D341Med (cell line): ENCODE measurements at regions not wholly inside any gene's neighbourhood (a gene's known extent, or its start where the extent isn't known, plus 50 kb on each side); places are given as distances from the start of the nearest gene placed in this dataset.
"Not testable (repeated sequence)": the region's sequence is repeated elsewhere in the genome, so short reads cannot be mapped to it uniquely, and the experiment has no call there.

Experiments
- DNase-seq: peaks from one replicate; pipeline ENCODE4 v3.0.0; 2012; ENCODE audit warnings: low spot score

DNA sequence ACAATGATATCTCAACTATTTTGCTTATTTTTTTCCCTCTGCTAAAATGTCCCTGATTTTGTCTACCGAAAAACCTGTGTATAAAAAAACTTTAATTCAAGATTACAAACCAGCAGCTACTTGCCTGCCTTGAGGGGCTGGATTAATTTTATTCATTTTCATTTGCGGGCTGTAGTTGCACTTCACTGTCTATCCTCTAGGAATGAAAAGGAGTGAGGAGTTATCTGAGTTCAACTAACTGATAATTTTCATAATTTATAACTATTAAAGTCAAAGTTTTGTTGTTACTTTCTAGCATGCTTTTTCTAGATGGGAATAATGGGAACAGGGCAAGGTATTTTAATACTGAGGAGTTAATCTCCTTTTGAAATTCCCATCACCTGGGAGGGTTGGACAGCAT lies 50.3 kb upstream of the AGTPBP1 start:
- DNase-seq: not testable (repeated sequence)

DNA sequence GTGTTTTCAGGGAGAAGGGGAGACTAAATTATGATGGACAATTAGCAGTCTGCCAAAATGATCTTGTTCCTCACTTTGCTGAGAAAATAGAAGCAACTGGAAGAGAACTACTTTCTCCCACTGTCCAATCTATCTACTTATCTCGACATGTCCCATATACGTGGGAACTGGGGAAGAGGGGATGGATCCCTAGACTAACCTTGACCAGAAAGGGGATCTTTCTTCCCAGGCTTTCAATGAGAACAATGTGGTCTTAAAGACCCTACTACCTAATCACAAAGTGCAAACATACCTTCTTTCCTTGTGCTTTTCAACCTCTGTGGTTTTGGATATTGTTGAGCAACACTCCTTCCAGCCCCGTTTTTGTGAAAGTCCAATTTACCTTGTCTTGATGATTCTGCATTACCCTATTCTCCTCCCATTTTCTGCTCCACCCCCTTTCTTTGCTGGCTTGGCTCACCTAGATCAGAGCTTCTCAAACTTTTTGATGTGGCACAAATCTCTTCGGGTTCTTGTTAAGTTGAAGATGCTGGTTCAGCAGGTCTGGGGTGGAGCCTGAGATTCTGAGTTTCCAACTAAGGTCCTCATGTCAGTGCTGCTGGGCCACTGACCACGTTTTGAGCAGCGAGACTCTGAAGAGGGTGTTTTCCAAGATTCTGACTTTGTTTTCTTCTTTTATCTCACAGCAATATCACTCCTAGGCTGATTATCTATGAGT lies 61.4 kb upstream of the AGTPBP1 start:
- DNase-seq: not testable (repeated sequence)

DNA sequence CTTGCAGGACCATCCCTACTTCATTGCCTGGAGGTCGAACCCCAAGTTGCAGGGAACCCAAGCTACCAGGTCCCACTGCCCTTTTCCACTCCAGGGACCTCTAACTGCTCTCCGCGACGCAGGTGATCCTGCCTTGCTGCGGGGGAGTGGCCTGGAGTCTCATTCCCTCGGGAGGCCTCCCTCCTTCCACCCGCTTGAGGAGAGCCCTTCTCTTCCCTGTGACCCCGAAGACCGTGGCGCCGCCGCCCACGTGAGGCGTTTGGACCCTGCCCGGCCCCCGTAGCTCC lies 63.0 kb upstream of the AGTPBP1 start:
- not testable (repeated sequence) for DNase-seq

DNA sequence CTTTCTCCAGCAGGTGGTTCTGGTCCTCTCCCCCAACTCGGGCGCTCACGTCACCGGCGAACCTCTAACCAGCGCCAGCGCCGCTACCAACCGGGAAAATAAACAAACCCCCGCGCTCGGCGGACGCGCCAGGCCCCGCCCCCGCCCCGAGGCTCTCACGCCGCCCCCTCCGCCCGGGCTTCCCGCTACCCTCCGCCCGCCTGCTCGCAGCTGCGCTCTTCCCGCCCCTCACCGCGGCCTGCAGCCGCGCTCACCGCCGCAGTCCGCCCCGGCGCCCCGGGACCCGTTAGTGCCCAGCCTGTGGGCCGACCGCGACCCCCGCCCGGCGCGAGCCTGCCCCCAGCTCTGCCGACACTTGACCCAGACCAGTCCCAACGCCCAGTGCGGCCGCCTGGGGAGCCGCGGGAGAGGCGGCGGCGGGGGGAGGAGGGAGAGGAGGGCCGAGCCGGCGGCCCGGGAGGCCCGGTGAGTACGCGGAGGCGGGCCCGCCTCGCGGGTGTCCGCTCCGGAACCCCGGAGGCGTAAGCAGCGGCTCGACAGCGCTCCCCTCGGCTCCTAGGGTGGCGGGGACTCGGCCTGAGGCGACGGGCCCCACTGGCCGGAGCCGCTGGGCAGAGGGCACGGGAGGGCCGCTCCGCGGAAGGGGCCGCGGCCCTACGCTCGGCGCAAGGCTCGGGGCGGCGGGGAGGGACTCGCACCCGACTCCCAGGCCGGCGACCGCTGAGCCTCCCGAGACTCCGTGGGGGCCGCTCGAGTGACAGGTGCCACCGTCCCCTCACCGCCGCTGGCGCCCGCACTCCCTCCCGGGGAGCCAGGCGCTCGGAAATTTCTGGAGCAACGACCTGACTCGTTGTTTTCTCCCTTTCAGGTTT lies 63.6 kb upstream of the AGTPBP1 start:
- DNase-seq: peak; percentile 88

DNA sequence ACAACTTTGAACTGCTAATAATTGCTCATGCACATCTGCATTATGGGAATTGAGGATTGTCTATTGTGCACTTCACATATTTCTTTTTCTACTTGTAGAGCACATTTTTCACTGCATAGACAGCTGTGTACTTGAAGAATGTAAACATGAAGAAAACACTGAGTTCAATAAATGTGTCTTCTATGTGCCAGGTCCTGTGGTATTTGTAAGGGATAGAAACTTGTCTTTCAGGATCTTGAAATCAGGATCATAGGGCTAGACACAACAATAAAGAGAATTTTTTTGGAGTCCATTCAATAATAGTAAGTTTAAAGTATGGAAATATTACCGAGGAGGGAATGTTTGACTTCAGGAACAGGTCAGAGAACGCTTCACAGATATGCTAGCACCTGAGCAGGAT lies 66.6 kb upstream of the AGTPBP1 start:
- DNase-seq: not testable (repeated sequence)

DNA sequence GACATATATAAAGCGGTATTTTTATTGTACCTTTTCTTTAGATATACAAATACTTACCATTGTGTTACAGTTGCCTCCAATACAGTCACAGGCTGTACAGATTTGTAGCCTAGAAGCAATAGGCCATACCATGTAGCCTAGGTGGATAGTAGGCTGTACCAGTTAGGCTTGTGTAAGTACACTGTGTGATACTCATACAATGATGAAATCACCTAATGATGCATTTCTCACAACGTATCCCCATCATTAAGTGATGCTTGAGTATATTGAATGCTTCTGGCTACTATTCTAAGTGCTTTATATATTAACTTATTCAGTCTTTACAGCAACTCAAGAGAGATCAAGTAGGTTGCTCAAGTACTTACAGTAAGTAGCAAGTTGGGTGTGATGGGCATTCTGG lies 71.6 kb upstream of the AGTPBP1 start:
- DNase-seq: not testable (repeated sequence)

DNA sequence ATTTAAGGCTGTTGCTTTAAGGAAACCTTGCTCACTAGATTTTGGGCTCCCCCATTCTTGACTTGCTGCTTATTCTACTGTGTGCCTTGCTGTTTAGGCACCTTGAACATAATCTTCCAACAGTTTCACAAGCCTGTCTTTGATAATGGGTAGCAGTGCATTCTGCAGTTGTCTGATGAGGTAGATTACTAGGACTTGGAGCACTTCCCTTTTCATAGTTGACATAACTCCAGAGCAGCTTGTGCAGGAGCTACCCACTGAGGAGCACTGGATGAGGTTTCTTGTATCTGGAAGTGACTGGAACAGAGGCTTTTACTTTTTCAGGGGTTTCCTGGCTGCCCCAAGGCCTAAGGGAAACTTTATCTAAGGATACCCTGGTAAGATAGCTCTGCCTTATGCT lies 73.0 kb upstream of the AGTPBP1 start:
- not testable (repeated sequence) for DNase-seq

DNA sequence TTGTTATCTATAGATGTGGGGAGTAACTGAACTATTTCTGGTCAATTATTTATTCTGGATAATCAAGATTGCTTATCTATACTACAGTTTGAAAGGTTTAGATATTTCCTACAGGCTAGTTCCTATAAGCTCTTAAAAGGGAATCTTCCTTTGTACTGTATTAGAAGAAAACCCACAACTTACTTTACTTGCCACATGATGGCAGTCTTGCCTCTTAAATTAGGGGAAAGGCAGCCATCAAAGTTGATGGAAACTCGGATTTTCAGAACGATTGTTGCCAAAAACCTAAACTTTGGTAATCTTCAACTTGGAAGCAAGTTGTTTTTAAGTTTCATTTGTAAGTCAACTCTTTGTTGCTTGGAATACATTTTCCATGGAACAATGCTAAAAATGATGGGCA lies 77.2 kb upstream of the AGTPBP1 start:
- not testable (repeated sequence) for DNase-seq

DNA sequence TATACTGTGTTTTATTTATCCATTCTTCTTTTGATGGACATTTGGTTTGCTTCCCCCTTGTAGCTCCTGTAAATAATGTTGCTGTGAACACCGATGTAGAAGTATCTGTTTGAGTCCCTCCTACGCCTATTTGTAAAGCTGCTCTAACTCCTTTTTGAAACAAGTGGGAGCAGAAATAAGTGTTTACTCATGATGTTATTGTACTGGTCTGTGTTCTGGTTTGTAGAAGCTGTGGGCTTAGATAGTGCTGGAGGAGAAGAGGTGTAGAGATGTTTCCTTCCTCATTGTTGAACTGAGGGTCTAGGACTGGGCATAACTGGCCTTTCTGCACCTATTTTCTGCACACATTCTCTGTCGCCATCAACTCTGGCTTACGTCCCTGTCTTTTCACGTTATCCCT lies 78.8 kb upstream of the AGTPBP1 start:
- not testable (repeated sequence) for DNase-seq

DNA sequence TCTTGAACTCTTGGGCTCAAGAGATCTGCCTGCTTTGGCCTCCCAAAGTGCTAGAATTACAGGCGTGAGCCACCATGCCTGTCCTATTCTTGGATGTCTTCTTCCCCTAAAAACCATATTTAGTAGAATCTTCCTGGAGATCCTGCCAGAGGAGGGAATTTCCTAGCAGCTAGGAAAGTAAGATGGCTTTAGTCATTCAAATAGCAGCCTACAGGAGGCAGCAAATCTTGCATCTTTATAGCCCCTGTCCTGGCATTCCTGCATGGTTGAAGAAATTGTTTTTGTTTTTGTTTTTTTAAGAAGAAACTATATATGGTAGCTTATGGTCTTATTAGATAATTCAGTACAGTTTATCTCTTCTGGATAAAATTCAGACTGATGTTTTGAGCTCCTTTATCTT lies 83.2 kb upstream of the AGTPBP1 start:
- DNase-seq: peak; percentile 36

DNA sequence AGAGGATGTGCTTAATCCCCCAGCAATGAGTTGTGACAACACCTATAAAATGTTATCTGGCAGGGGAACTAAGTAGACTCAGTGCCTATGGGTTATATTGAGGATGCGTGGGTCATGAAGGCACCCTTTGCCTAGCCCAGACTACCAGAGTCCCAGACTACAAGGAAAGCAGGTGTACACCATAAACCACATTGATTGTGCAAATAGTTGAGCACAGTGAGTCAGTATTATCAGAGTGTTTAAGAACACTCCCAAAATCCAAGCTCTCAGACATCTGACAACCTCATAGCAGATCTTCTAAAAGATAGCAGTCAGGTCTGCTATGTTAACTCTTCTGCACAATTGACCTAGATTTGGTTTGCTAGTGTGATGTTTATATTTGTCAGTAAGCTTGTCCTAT lies 92.8 kb upstream of the AGTPBP1 start:
- not testable (repeated sequence) for DNase-seq

DNA sequence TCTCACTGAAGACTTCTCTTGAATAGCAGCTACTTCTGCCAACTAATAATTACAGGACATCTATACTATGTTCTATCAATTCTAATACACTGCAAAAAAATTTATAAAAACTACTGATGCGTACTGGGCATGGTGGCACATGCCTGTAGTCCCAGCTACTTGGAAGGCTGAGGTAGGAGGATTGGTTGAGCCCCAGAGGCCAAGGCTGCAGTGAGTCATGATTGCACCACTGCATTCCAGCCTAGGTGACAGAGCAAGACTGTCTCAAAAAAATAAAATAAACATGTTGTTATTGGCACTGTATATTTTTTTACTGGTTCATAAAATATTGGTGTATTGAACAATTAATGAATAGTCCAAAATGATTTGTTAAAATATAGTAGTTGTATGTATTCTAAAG lies 97.0 kb upstream of the NAA35 start:
- DNase-seq: not testable (repeated sequence)

DNA sequence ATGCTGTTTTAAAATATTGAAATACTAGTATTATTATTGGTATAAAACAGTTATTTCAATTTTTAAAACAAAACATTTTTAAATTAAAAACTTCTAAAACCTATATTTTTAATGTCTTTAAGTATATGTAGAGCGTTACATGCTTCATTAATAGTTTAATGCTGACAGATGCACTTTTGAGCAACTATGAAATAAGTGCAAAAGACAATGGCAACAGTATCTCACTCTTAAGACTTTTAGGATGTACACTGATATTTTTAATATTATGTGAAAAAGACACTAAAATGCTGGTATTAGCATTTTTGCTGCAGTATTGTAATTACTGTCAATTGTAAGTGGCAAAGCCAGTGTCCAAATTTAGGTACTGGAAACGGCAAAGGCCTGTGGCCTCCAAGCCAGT lies 93.2 kb upstream of the NAA35 start:
- not testable (repeated sequence) for DNase-seq

DNA sequence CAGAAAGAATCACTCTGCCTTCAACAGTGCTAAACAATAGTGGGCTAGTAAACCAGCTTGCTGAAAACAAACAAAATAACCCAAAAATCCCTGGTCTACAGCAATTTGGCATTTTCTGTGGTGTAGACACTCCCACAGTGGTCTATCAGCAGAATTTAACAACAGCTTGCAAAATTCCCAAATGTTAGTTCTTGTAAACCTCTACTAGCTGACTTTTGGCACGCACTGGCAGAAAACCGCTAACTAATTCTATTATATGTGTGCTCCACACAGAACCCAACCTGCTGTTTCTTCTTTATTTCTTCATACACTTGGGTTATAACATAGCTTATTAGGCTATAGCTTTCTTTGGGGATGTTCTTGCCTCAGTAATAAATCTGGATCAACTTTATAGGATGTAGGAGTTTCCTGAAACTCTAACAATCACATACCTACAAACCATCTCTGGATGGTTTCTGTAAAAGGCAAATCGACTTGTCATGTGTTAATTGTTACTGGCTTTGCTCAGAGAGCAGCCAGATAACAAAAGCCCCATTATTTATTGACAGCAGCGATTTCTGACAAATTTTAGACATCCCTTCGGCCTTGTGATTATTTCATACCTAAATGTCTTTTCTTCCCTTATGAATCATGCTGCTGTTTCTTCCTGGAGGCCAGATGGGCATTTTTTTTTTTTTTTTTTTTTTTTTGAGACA lies 82.7 kb upstream of the NAA35 start:
- DNase-seq: no peak

DNA sequence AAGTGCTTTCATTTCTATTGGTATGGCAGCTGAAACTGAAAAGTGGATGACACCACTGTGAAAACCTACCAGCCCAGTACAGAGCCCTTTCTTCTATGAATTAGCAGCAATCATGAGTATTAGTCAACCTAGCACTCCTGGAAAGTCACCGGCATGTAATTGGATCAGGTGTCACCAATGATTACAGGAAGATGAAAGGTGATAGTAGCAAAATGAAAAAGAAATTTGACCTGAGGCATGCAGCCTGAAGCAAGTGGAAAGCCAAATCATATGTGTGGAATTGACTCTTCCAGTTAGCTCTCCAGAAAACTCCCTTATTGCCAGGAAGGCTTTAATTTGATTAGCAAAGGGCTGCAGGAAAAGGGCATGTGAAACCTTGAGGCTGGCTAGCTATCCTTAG lies 81.2 kb upstream of the NAA35 start:
- DNase-seq: no peak

DNA sequence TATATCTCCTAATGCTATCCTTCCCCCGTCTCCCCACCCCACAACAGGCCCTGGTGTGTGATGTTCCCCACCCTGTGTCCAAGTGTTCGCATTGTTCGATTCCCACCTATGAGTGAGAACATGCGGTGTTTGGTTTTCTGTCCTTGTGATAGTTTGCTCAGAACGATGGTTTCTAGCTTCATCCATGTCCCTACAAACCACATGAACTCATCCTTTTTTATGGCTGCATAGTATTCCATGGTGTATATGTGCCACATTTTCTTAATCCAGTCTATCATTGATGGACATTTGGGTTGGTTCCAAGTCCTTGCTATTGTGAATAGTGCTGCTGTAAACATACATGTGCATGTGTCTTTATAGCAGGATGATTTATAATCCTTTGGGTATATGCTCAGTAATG lies 79.1 kb upstream of the NAA35 start:
- not testable (repeated sequence) for DNase-seq

DNA sequence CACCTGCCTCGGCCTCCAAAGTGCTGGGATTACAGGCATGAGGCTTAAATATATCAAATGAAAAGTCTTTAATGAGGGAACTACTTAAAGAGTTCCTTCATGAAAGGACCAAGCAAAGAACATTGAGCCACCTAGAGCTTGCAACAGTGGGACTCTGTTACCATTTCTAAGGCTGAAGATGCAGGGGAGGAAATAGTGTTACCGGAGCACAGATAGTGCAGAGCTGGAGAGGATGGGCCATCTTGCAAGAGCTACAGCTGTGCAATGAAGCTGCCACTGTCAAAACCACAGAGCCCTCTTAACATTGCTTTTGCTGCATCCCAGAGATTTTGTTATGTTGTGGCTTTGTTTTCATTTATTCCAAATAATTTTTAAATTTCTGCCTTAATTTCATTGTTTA lies 77.1 kb upstream of the NAA35 start:
- DNase-seq: no peak

DNA sequence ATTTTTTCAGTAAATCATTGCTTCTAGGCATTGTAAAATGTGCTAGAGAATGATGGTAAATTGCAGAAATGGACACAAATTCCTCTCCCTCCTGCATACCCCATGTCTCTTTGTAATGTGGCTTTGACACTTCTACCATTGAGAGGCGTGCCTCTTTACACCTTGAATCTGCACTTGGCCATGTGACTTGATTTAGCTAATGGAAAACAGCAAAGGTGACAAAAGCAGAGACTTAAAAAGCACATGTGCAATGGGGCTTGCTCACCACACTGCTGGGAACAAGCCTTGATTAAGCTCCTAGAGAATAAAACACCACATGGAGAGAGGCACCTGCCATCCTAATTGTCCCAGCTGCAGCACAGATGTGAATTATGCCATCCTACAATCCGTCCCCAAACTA lies 69.9 kb upstream of the NAA35 start:
- no peak for DNase-seq

DNA sequence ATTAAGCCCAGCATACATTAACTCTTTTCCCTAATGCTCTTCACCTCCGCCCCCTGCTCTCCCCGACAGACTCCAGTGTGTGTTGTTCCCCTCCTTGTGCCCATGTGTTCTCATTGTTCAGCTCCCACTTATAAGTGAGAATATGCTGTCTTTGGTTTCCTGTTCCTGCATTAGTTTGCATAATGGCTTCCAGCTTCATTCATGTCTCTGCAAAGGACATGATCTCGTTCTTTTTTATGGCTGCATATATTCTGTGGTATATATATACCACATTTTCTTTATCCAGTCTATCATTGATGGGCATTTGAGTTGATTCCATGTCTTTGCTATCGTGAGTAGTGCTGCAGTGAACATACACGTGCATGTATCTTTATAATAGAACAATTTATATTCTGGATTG lies 69.3 kb upstream of the NAA35 start:
- not testable (repeated sequence) for DNase-seq

DNA sequence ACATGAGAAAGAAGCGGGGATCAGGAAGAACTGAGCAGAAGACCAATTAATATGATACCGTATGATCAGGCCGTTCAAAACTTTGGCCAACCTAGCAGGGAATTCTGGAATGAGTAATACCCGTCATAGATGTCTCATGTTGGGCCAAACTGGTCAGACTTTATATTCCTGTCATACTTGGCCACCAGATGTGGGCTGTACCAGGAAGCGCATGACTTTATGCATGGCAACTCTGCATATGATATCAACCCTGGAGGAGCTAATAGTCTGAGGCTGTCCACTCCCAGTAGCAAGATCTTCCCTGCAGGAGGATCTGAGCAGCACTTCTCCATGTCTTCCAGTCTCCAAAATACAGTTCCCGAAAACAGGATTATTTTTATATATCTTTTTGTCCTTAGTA lies 68.5 kb upstream of the NAA35 start:
- DNase-seq: no peak

DNA sequence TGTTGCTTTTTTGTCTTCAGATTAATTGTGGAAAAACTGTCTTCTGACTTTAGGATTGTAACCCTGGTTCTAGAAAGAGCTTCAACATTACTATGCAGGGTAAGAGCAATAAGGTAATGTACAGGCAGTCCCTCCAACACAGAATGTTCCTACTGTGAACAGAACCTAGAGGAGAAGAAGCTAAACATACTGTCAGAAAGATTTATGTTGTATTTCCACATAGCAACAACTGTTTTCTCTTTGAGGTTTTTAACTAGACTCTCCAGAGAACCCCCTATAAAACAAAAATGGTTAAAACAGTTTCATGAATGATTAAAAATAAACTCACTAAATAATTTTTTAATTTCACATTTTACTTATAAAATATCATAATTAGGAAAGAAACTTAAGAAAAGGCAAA lies 64.3 kb upstream of the NAA35 start:
- no peak for DNase-seq

DNA sequence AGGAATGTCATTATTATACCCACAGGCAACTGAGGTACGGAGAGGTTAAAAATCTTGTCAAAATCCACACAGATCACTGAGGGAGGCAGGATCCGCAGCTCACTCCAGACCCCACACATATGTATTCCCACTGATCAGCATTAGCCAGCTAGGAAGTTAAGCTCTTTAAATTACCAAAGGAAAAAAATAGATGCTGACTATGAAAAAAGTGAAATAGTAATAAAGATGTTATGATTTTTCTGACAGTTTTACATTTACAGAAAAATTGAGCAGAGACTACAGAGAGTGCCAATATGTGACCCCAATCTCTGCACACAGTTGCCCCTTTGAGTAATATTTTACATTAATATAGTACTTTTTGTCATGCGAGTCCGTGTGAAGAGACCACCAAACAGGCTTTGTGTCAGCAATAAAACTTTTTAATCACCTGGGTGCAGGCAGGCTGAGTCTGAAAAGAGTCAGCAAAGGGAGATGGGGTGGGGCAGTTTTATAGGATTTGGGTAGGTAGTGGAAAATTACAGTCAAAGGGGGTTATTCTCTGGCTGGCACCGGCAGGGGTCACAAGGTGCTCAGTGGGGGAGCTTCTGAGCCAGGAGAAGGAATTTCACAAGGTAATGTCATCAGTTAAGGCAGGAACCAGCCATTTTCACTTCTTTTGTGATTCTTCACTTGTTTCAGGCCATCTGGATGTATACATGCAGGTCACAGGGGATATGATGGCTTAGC lies 61.9 kb upstream of the NAA35 start:
- not testable (repeated sequence) for DNase-seq
